A673 (cell line): ENCODE measurements at regions not wholly inside any gene's neighbourhood (a gene's known extent, or its start where the extent isn't known, plus 50 kb on each side); places are given as distances from the start of the nearest gene placed in this dataset.

ENCODE experiments used
- BruUV-seq: library from RNA; stranded (reverse); fragments of 400-500 nt; replicated peaks from 2 replicates; lab custom pipeline; 2021; lab: Mats Ljungman, UMichigan
- CTCF ChIA-PET: fragments of 300-600 bp; sonication (Branson Sonifier 250); formaldehyde crosslinking; loops from one replicate; lab custom pipeline; 2022; ENCODE audit warnings: antibody characterized with exemption; lab: Charles Lee
- POLR2A ChIA-PET: fragments of 300-600 bp; sonication (Branson Sonifier 250); formaldehyde crosslinking; loops from one replicate; lab custom pipeline; 2022; ENCODE audit warnings: antibody characterized with exemption; ENCODE audit not compliant: low non-redundant PET; lab: Charles Lee
- DNase-seq: peaks from one replicate; pipeline ENCODE4 v3.0.0-alpha.2; 2015; ENCODE audit warnings: low spot score
- H3K27ac ChIP-seq: fragments of 200-600 bp; sonication (generic); 2 replicates; pipeline ENCODE4 v1.5.1; 2016; ENCODE audit warnings: mixed run types, low read depth, mild to moderate bottlenecking, mixed read lengths, antibody characterized with exemption, low read length; ENCODE audit not compliant: poor library complexity, severe bottlenecking
- H3K27me3 ChIP-seq: fragments of 200-600 bp; sonication (generic); replicated peaks from 2 replicates; pipeline ENCODE4 v1.6.1; 2017; ENCODE audit warnings: mixed run types, low read depth, mild to moderate bottlenecking, mixed read lengths, antibody characterized with exemption, low read length; ENCODE audit not compliant: insufficient read depth, poor library complexity
- H3K36me3 ChIP-seq: fragments of 200-600 bp; sonication (generic); 2 replicates; pipeline ENCODE4 v1.6.1; 2016; ENCODE audit warnings: mixed run types, mild to moderate bottlenecking, mixed read lengths, antibody characterized with exemption, low read length; ENCODE audit not compliant: insufficient read depth, poor library complexity, severe bottlenecking
- H3K4me1 ChIP-seq: fragments of 200-600 bp; sonication (generic); 2 replicates; pipeline ENCODE4 v1.6.1; 2017; ENCODE audit warnings: mixed run types, mild to moderate bottlenecking, mixed read lengths, antibody characterized with exemption, low read length; ENCODE audit not compliant: insufficient read depth, poor library complexity, severe bottlenecking
- H3K4me3 ChIP-seq: fragments of 200-600 bp; sonication (generic); 2 replicates; pipeline ENCODE4 v1.5.1; 2016; ENCODE audit warnings: low read depth, mixed run types, mild to moderate bottlenecking, mixed read lengths, low read length; ENCODE audit not compliant: poor library complexity, severe bottlenecking
- H3K9me3 ChIP-seq: fragments of 200-600 bp; sonication (generic); 2 replicates; pipeline ENCODE4 v1.6.1; 2016; ENCODE audit warnings: mixed run types, low read depth, mild to moderate bottlenecking, mixed read lengths, antibody characterized with exemption, low read length; ENCODE audit not compliant: poor library complexity, severe bottlenecking
- EZH2 ChIP-seq: fragments of 200-600 bp; sonication (generic); IDR thresholded peaks from 2 replicates; pipeline ENCODE4 v1.6.1; 2017; ENCODE audit warnings: borderline replicate concordance, low read depth, mild to moderate bottlenecking, mixed read lengths, antibody characterized with exemption, low read length; ENCODE audit not compliant: poor library complexity, severe bottlenecking
- intact Hi-C: fragments of 100-400 bp; cut with micrococcal nuclease; formaldehyde crosslinking; loops from one replicate; pipeline ENCODE4 v1.10.0; 2022; ENCODE audit not compliant: unreplicated experiment
- TF ChIP-seq, protein P1 (sequence below): fragments of 300-800, 200-600 bp; sonication (generic); conservative IDR thresholded peaks from 2 replicates; pipeline ENCODE4 v1.5.1; 2017; ENCODE audit warnings: low read depth, mild to moderate bottlenecking, antibody characterized with exemption, low read length, moderate library complexity, mixed read lengths

DNA sequence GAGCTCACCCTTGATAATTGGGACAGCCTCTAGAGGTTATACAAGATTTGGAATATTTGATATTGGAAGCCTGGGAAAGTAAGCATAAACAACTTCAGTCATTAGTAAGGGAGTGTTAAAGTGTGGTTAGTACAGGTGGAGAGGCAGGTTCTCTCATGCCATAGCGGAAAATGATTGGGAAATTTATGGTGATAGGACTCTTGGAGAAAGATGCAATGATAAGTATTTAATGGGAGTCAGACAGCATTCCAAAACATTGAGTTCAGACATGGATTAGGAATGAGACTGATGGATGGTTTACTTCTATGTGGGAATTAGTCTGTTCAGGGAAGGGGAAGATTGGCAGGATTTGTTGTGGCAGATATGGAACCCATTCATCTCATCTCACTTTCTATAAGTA is 152.7 kb downstream of the MCHR2 start:
- no peak for DNase-seq
- BruUV-seq, result no TSS peak
- intact Hi-C loops, result no loop called here
- ChIA-PET POLR2A (no interaction called here), CTCF (no interaction called here)
- no peaks in the 10 kb centered on the region for H3K36me3 ChIP-seq
- H3K4me3 ChIP-seq, result no peak overlapping the region
- no peaks in the 10 kb centered on the region for H3K9me3 ChIP-seq
- TF ChIP-seq, protein P1, sequence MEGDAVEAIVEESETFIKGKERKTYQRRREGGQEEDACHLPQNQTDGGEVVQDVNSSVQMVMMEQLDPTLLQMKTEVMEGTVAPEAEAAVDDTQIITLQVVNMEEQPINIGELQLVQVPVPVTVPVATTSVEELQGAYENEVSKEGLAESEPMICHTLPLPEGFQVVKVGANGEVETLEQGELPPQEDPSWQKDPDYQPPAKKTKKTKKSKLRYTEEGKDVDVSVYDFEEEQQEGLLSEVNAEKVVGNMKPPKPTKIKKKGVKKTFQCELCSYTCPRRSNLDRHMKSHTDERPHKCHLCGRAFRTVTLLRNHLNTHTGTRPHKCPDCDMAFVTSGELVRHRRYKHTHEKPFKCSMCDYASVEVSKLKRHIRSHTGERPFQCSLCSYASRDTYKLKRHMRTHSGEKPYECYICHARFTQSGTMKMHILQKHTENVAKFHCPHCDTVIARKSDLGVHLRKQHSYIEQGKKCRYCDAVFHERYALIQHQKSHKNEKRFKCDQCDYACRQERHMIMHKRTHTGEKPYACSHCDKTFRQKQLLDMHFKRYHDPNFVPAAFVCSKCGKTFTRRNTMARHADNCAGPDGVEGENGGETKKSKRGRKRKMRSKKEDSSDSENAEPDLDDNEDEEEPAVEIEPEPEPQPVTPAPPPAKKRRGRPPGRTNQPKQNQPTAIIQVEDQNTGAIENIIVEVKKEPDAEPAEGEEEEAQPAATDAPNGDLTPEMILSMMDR, result no peak
- TF ChIP-seq EZH2, result no peak
- H3K27me3 ChIP-seq, result no peaks in the 10 kb centered on the region
- no peaks in the 10 kb centered on the region for H3K4me1 ChIP-seq
- no peak overlapping the region for H3K27ac ChIP-seq

DNA sequence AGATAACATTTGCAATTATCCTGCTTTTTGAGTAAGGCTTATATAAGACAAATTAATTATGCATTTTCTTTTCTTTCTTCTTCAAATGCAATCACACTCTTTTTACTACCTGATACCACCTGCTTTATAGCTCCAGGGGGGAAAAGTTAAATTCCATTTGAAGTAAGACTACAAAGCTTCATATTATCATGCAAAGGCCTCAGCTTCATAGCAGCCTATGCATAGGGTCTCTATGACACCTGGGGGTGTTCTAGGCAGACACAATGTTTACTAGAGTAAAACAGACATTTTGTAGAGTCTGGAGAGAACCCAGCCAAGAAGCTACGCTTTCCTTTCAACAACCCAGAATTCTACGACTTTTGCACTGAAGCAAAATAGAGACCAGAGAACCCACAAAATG is 148.0 kb downstream of the MCHR2 start:
- Histone ChIP-seq H3K9me3 (no peaks in the 10 kb centered on the region), H3K27me3 (no peaks in the 10 kb centered on the region), H3K4me3 (no peak overlapping the region), H3K27ac (no peak overlapping the region), H3K4me1 (no peaks in the 10 kb centered on the region), H3K36me3 (no peaks in the 10 kb centered on the region)
- intact Hi-C loops, result no loop called here
- POLR2A ChIA-PET, result no interaction called here
- CTCF ChIA-PET, result no interaction called here
- no TSS peak for BruUV-seq
- DNase-seq, result no peak
- TF ChIP-seq, protein P1, result no peak
- TF ChIP-seq EZH2, result no peak

DNA sequence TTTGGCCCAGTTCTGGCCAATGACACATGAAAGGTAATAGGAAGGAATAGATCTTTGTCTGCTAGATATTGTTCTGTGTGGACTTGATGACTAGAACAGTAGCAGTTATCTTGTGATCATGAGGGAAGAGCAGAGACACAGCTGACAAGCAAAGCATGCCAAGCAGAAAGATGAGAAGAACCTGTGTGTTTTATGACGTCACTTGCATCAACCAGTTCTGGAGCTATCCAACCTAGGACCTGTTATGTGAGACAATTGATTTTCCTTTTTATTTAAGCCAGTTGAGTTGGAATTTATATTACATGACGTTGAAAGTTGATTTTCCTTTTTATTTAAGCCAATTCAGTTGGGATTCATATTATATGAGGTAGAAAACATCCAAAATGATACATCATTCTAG is 143.2 kb downstream of the MCHR2 start:
- POLR2A ChIA-PET, result no interaction called here
- H3K9me3 ChIP-seq, result no peaks in the 10 kb centered on the region
- H3K4me1 ChIP-seq, result no peaks in the 10 kb centered on the region
- no peak for TF ChIP-seq EZH2
- TF ChIP-seq, protein P1, result no peak
- intact Hi-C loops, result no loop called here
- BruUV-seq, result no TSS peak
- H3K36me3 ChIP-seq, result no peaks in the 10 kb centered on the region
- DNase-seq, result no peak
- H3K27ac ChIP-seq, result no peak overlapping the region
- CTCF ChIA-PET, result no interaction called here
- H3K27me3 ChIP-seq, result no peaks in the 10 kb centered on the region
- H3K4me3 ChIP-seq, result no peak overlapping the region
